Stimulated activated CD4-positive, alpha-beta T cell treated with anti-CD3 and anti-CD28 coated beads, Interleukin-15, amount 100 ng/mL, for 24 hours (primary cell): ENCODE measurements at regions not wholly inside any gene's neighbourhood (a gene's known extent, or its start where the extent isn't known, plus 50 kb on each side); places are given as distances from the start of the nearest gene placed in this dataset.
"Not testable (repeated sequence)": the region's sequence is repeated elsewhere in the genome, so short reads cannot be mapped to it uniquely, and the experiment has no call there.

Experiments used
- DNase-seq: peaks from one replicate; pipeline ENCODE4 v3.0.0-alpha.2; 2020

DNA sequence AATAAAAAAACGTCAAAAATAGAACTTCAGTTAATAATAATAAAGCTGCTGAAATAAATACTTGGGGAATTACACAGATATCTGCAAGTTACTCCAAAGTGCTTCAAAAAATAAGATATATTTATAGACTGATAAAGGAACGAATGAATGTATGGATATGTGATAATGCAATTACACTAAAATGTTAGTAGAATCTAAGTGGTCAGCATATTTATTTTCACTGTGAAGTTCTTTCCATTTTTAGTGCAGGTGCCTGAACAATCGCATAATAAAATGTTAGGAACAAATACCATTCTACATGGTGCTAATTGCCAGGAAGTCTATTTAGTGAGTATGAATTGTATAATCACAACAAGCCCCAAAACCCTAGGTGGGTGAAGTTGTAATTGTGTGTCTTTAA is 169.6 kb upstream of the RGPD4 start:
- no peak for DNase-seq

DNA sequence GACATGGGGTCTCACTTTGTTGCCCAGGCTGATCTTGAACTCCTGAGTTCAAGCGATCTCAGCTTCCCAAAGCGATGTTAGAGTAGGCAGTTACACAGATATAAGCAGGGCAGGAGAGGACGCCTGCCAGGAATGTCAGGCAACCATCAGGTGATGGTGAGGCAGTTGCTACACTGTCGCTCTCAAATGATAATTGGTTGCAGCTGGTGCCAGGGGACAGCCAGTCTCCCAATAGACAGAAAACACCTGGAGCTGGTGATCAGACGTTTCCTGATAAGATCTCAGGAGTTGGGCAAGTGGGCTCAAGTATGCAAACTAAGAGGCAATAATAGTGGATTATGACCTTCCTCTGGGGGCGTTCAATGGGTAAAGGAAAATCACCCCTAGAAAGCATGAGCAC is 163.1 kb upstream of the RGPD4 start:
- no peak for DNase-seq

DNA sequence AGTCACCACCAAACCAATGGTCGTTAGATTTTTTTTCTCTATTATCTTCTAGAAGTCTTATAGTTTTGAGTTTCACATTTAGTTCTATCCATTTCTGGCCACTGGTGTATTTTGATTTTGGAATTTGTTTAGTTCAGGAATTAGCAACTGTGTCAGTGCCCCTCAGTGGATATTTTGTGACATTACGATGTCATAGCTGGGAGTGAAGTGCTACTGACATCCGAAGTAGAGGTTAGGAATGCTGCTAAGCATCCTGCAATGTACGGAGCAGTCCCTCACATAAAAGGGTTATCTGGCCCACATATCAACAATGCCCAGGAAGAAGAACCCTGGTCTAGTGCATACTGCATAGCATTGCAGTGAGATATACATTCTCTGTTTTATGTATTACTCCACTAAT is 157.4 kb upstream of the RGPD4 start:
- no peak for DNase-seq

DNA sequence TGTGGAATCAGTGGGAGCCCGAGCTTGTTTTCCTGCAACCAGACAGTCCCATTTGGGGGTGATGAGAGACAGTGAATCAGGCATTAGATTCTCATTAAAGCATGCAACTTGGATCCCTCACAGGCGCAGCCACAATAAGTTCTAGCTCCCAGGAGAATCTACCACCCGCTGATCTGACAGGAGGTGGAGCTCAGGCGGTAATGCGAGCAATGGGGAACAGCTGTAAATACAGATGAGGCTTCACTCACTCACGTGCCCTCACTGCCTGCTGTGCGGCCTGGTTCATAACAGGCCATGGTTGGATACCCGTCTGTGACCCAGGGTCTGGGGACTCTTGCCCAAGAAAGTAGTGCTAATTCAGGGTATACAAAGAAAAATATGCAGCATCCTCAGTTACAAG is 144.8 kb upstream of the RGPD4 start:
- no peak for DNase-seq

DNA sequence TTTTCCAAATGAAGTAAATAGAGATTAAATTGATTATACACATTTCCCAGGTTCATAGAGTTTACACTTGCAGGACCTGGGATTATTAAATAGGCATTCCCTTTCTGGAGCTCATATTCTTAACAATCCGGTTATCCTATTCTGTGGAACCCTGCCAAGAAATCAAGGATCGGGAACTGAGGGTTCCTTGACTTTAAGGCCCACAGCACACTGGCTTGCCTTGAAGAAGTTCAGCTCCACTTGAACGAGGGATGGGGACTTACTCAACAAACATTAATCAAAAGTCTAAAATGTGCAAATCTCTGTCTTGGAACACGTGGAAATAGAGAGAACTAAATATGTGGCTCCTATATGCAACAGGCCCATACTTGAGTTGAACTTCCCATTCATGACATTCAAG is 142.3 kb upstream of the RGPD4 start:
- DNase-seq: no peak

DNA sequence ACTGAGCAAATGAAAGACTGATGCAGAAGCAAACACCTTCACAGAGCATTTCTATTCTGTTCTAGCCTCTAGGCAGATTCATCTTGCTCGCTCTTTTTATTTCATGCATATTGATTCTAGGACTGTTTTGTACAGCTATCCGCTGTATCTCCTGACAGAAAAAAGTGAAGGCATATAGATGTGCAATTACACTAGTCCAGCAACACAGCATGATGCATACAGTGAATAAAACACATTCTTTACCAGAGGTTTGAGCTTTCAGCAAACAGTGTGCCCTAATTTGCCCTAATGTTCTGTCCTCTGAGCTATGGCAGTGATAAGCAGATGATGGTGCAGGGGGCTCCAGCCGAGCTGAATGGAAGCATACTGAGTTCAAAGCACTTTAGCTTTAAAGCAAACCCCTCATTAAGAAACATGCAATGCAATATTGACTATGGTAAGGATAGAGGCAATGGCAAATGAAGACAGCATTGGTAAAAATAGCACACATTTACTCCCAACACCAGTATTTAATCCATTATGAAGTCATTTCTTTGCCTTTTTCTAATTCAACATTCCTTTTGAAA is 141.2 kb upstream of the RGPD4 start:
- DNase-seq: no peak

DNA sequence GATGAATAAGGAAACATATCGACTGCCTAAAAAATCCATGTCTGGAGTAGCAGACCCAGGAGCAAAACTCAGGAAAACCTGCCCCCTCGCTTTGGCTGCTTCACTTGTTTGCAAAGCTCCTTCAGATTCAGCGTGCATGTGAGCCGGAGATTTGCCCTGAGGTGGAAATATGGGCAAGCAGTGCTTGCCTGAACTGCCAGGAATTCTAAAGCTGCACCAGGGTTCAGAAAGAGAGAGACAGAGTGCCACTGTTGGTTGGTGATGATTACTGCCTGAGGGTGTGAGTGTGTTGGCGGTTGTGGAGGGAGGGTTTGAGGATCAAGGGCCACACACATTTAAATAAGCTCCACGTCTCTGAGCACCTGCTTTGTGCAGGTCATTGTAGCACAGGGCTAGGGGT is 139.6 kb upstream of the RGPD4 start:
- no peak for DNase-seq

DNA sequence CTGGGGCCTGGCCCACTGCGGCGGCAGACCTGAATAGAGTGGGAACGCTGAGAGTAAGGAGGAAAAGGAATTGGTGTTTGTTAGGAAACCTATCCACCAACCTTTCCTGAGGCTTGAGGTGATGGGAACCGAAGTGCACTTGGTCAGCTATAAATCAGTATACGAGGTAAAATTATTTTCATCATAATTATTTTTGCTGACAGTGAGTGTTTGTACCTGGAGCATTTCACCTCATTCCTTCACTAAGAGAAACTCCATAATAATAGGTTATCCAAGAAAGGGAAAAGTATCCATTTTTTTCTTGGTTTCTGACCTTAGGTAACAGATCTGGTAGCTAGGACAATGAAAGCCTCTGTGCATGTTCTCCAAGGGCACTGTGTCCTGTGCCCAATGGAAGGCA is 138.6 kb upstream of the RGPD4 start:
- DNase-seq: no peak

DNA sequence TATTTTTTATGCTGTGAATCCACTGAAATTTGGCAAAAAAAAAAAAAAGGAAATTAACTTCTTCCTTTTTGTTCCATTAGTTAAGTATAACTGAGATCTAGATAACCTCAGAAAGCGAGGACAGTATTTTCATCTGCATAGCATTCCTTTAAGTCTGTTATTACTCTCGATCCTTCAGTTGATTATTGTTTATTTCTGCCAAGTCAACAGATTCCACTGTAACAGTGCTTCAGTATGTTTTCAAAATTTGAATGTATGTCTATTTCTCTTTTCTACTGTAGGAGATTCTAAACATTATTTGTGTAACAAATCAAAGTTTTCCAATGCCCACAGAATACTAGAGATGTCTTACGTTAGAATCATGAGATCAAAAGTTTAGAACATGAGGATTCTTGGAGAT is 133.1 kb upstream of the RGPD4 start:
- DNase-seq: no peak

DNA sequence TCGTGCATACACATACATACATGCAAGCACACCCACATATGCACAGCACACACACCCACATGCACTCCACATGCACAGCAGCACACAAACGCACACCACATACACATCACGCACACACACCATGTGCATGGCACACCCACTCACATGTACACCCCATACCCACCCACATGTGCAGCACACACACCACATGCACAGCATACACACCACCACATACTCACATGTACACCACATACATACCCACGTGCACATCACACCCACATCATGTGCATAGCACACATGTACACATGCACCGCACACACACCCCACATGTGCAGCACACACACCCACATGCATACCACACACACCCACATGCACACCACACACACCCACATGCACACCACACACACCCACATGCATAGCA is 132.0 kb upstream of the RGPD4 start:
- no peak for DNase-seq

DNA sequence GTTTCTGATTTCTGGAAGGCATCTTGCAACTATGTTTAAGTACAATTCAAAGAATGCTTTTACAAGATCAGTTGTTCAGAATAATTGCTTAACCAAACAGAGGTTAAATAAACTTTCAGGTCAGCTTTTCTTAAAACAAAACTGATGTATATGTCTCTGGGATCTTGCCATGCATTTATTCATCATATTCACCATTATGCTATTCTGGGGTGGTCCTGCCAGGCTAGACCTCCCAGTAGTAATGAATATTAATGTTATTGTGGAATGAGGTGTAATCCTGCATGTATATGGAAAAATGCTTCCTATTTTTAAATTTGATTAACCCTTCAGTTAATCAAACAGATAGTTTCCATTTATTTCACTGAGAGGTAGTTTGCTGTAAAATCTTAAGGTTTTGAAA is 129.3 kb upstream of the RGPD4 start:
- DNase-seq: no peak

DNA sequence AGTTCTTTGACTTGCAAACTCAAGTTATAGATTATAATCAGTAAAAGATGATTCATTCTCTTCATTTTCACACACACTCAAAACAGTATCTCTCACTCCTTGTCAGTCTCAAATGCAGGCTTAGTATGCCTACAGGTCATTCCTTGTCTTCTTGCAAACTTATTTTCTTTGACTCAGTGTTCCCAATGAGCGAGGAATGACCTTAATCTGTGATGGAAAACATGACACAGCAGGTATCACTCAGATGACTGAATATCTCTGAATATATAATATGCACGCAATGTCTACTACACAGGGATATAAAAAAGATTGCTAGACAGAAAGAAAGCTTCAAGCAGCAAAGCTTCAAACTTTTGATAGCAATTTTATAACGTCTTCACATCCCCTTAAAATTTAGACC is 127.8 kb upstream of the RGPD4 start:
- DNase-seq: no peak

DNA sequence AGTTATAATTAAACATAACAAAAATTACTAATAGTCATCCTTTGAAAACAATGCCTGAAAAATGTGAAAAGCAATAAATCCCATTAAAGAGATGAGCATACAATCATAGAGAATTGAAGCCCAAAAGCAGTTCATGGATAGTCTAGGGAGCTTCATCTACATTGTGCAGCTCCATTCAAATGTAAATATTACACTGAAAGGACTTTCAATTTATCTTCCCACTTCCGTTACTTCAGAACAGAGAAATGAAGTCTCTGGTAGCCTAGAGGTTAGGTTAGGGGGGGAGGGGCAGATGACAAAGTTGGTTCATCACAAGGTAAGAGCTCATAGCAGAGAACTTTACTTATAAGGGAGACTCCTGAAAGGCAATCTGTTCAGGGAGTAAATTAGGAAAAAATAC is 126.6 kb upstream of the RGPD4 start:
- no peak for DNase-seq

DNA sequence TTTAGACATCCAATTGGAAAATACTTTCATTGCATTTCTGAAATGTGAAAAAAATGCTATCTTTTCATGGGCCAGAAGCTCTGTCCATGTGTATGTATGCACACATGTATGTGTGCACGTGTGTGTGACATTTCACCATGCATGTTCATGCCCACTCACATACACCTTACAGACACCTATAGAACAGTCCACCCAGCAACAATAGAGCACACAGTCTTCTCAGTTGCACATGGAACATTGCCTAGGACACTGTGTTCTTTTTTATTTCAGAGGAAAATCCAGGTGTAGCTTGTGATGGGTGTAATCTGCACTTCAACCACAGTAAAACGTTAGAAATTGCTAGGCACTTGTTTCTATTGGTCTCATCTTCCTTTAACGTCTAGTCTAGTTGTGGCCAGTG is 114.8 kb upstream of the RGPD4 start:
- no peak for DNase-seq

DNA sequence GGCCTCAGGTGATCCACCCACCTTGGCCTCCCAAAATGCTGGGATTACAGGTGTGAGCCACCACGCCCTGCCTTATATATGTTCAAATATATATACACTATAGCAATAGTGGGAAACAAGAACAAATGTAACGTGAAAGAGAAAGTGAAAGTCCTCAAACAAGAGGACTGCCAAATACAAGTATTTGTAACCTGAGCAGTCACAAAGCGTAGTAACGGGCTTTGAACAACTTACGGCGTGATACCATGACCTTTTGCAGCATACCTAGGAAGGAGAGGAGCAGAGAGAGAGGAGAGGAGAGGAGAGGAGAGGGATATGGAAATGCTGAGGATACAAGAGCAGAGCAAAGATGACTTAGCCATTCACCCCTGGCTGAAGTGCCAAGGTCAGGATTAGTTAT is 113.8 kb upstream of the RGPD4 start:
- no peak for DNase-seq

DNA sequence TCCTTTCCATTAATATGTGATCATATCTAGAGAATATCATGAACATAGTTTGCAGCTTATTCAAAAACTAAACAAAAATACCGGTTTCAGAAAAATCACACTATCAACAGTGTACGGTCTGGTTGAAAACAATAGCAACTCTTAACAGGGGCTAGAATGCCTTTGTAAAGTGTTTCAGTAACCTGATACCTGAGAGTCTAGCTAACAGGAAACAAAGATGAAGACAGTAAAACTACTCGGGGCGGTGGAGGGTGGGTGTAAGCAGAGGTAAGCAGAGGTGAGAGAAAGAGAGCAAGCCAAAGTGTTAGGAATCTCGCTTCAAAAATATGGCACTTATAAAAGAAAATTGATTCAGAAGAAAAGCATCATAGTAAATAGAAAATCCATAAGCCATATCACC is 109.0 kb upstream of the RGPD4 start:
- no peak for DNase-seq

DNA sequence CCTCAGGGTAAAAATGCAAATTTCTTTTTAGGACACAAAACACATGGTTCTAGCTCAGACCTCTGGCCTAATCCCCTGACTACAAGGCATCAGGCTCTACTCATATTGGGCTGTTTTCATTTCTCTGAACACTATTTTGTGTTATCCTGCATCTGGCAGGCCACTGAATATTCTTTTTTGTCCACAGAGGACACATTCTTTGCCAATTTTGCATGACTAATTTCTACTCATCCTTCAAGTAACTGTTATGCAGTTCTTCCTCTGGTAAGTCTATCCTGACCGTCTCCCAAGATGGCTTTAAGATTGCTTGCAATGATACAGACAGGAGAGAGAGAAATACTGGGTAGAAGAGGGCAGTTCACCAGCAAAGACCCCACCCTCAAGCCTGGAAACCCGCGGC is 107.6 kb upstream of the RGPD4 start:
- DNase-seq: no peak

DNA sequence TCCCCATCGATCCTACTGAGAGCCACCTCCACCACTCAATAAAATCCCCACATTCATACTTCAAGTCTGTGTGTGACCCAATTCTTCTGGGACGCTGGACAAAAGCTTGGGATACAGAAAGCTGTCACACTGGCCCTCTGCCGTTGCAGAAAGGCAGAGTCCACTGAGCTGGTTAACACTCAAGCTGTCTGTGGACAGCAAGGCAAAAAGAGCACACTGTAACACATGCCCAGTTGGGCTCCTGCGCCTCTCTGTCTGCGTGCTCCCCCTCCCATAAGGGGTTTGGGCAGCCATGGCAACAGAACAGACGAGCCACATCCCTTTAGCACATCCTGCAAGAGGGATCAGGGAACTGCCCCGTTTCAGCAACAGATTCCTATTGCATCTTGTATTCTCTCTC is 106.9 kb upstream of the RGPD4 start:
- DNase-seq: no peak

DNA sequence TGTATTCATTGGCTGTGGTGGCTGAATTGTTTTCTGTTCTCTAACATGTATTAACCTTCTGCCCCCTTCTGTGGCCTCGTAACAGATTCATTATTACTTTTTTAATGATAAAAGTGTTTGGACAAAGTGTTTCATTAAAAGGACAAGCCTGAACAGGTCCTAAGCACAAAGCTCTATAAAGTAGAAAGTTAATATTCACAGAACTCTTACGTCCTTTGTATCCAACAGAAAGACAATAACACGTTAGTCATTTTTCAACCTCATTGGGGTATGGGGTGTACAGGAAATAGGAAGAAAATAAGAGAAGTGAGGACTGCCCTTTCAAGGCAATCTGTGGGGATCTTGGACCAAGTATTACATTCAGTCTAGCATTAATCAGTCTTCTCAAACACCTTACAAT is 105.5 kb upstream of the RGPD4 start:
- DNase-seq: no peak

DNA sequence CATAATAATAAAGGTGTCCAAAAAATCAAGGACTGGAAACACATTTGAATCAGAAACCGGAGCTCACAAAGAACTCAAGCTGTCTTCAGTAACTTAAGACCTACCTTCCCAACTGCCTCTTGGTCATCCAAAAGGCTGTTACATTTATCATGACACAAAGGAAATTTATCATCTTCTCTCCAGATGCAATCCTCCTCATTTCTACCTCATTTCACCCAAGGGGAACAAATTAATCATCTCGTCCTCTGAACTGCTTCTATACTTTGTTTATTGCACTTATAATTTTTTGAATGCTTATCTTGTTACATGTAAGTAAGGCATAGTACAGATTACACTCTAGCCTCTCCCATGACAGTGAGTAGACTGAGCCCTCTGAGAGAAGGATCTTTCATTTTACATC is 105.1 kb upstream of the RGPD4 start:
- DNase-seq: no peak

DNA sequence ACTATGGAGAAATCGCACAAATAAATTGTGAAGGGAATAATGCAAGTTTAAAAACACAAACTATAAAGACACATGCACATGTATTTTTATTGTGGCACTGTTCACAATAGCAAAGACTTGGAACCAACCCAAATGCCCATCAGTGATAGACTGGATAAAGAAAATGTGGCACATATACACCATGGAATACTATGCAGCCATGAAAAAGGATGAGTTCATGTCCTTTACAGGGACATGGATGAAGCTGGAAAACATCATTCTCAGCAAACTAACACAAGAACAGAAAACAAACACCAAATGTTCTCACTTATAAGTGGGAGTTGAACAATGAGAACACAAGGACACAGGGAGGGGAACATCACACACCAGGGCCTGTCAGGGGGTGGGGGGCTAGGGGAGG is 100.9 kb upstream of the RGPD4 start:
- DNase-seq: not testable (repeated sequence)

DNA sequence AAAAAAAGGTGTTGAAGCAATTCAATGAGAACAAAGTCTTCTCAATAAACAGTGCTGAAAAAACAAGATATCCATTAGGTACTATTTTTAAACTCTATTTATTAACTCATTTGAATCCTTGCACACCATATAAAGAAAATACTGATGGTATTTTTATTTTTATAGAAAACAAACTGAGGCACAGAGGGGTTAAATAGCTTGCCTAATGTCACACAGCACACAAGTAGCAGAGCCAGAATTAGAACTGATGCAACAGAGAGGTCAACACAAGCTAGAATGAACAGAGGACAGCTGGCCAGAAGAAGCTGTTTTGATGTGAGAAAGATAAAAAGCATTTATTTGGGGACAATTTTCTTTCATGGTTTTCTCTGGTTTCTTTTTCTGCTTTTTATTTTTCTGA is 99.4 kb upstream of the RGPD4 start:
- no peak for DNase-seq

DNA sequence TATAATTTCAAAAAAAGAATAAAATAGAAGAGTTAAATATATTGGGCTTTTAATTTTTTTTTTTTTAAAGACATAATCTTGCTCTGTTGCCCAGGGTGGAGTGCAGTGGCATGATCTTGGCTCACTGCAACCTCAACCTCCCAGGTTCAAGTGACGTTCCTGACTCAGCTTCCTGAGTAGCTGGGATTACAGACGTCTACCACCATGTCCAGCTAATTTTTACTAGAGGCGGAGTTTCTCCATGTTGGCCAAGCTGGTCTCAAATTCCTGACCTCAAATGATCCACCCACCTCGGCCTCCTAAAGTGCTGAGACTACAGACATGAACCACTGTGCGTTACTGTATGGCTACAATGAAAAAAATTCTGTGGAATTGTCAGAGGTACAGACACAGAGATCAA is 98.1 kb upstream of the RGPD4 start:
- no peak for DNase-seq

DNA sequence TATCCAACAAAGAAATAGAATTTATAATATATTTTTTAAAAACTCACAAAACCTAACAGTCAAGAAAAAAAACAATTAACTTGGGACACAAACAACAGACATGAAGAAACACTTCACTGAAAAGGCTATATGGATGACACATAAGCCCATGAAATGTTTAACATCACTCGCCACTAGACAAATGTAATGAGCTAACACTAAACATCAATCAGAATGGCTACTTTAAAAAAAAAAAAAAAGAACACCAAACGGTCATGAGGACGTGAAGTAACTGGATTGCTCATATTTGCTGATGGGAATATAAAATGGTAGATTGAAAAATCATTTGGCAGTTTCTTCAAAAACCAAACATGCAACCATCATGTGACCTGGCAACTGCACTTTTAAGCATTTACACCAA is 97.3 kb upstream of the RGPD4 start:
- DNase-seq: no peak

DNA sequence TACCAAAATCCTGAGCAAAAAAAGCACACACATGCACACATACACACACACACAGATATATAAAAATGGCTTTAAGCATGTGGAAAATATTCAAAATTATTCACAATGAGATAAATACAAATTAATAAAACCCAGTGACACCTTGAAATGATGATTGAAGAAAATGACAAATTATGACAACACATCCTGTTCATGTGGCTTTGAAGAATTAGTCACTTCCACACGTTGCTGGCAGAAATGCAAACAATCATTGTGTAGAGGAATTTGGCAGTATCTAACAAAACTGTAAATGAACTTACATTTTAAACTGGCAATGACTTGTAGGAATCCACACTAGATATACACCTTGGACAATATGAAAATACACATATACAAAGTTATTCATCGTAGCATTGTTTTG is 95.8 kb upstream of the RGPD4 start:
- no peak for DNase-seq

DNA sequence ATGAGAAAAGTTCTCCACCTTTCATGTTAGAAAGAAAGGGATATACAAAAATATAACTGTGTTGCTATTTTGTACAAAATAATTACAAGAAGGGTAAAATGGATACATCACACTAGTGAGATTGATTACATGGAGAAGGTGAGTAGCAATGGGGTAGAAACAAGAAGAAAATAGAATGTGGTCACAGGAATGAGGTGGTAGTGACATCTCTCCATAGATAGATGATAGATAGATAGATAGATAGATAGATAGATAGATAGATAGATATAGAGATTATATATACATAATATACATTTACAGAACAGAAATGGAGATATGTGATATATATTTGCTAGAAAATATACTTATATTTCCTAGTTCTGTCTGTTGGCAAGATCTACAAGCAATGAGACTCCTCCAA is 95.3 kb upstream of the RGPD4 start:
- DNase-seq: no peak
